DOHH2 (cell line): ENCODE measurements at regions not wholly inside any gene's neighbourhood (a gene's known extent, or its start where the extent isn't known, plus 50 kb on each side); places are given as distances from the start of the nearest gene placed in this dataset.

ENCODE experiments used
- EZH2phosphoT487 ChIP-seq: fragments of 200-600 bp; sonication (generic); IDR thresholded peaks from 2 replicates; pipeline ENCODE4 v1.6.1; 2017; ENCODE audit warnings: borderline replicate concordance, mild to moderate bottlenecking, antibody characterized with exemption, low read length, moderate library complexity, mixed read lengths
- TF ChIP-seq, protein P1 (sequence below): fragments of 200-600 bp; sonication (generic); IDR thresholded peaks from one replicate; pipeline ENCODE4 v1.5.1; 2014; ENCODE audit warnings: antibody characterized with exemption, mild to moderate bottlenecking, low read depth, low read length; ENCODE audit not compliant: poor library complexity, severe bottlenecking

DNA sequence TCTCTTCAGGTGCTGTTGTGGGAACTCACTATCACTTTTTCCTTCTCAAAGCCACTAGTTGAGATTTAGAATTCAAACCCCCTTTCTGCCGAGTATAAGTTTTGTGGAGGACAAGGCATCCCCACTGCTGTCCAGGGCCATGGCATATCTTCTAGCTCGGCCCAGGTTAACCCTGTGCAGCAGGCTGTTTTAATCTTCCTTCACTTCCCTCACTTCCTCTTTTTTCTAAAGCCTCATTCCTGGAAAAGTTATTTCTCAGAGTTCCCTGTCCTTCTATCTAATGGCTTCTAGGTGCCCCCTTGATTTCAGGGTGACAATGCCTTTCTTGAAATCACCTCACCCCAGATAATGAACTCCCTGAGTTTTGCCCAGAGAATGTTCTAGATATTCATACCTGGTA, 222.3 kb downstream of the SNX10 start:
- TF ChIP-seq, protein P1, sequence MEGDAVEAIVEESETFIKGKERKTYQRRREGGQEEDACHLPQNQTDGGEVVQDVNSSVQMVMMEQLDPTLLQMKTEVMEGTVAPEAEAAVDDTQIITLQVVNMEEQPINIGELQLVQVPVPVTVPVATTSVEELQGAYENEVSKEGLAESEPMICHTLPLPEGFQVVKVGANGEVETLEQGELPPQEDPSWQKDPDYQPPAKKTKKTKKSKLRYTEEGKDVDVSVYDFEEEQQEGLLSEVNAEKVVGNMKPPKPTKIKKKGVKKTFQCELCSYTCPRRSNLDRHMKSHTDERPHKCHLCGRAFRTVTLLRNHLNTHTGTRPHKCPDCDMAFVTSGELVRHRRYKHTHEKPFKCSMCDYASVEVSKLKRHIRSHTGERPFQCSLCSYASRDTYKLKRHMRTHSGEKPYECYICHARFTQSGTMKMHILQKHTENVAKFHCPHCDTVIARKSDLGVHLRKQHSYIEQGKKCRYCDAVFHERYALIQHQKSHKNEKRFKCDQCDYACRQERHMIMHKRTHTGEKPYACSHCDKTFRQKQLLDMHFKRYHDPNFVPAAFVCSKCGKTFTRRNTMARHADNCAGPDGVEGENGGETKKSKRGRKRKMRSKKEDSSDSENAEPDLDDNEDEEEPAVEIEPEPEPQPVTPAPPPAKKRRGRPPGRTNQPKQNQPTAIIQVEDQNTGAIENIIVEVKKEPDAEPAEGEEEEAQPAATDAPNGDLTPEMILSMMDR: no peak
- no peak for TF ChIP-seq EZH2phosphoT487
